GM23338 (cell line): ENCODE measurements at regions not wholly inside any gene's neighbourhood (a gene's known extent, or its start where the extent isn't known, plus 50 kb on each side); places are given as distances from the start of the nearest gene placed in this dataset.

ENCODE experiments used
- ATAC-seq: fragments of 200-7000 bp; cut with Tn5 transposase; 3 replicates; pipeline ENCODE4 v1.9.1; 2020
- DNase-seq: peaks from one replicate; pipeline ENCODE4 v3.0.0-alpha.2; 2015; ENCODE audit warnings: low spot score
- H2AFZ ChIP-seq: fragments of 200-600 bp; sonication (generic); 2 replicates; pipeline ENCODE4 v1.8.0; 2016; ENCODE audit warnings: antibody characterized with exemption, mild to moderate bottlenecking, moderate library complexity
- H3F3A ChIP-seq: fragments of 200-600 bp; sonication (generic); replicated peaks from 2 replicates; pipeline ENCODE4 v1.8.0; 2017; ENCODE audit warnings: antibody characterized with exemption, mixed run types, low read depth
- H3K27ac ChIP-seq: fragments of 200-600 bp; sonication (generic); 2 replicates; pipeline ENCODE4 v1.6.1; 2016; ENCODE audit warnings: low read depth
- H3K27me3 ChIP-seq: fragments of 200-600 bp; sonication (generic); 2 replicates; pipeline ENCODE4 v1.8.0; 2016; ENCODE audit warnings: mild to moderate bottlenecking, mixed run types, moderate library complexity; ENCODE audit not compliant: insufficient read depth
- H3K36me3 ChIP-seq: fragments of 200-600 bp; sonication (generic); 2 replicates; pipeline ENCODE4 v1.8.0; 2016; ENCODE audit warnings: mild to moderate bottlenecking; ENCODE audit not compliant: insufficient read depth
- H3K4me1 ChIP-seq: fragments of 200-600 bp; sonication (generic); 2 replicates; pipeline ENCODE4 v1.8.0; 2016; ENCODE audit warnings: mild to moderate bottlenecking, moderate library complexity; ENCODE audit not compliant: insufficient read depth
- H3K4me2 ChIP-seq: fragments of 200-600 bp; sonication (generic); 2 replicates; pipeline ENCODE4 v1.7.1; 2017; ENCODE audit warnings: mixed run types
- H3K4me3 ChIP-seq: fragments of 200-600 bp; sonication (generic); 2 replicates; pipeline ENCODE4 v1.6.1; 2016; ENCODE audit warnings: mixed run types
- H3K79me2 ChIP-seq: fragments of 200-600 bp; sonication (generic); replicated peaks from 2 replicates; pipeline ENCODE4 v1.8.0; 2017; ENCODE audit warnings: mild to moderate bottlenecking; ENCODE audit not compliant: insufficient read depth
- H3K9me2 ChIP-seq: fragments of 200-600 bp; sonication (generic); 2 replicates; pipeline ENCODE4 v1.8.0; 2017; ENCODE audit not compliant: insufficient read depth
- H4K20me1 ChIP-seq: fragments of 200-600 bp; sonication (generic); replicated peaks from 2 replicates; pipeline ENCODE4 v1.8.0; 2017; ENCODE audit warnings: mild to moderate bottlenecking; ENCODE audit not compliant: insufficient read depth
- H3K27ac Mint-ChIP-seq: 2 replicates; pipeline ENCODE4 v1.8.0; 2020; ENCODE audit warnings: inconsistent platforms, mild to moderate bottlenecking, moderate library complexity, mixed read lengths
- H3K27me3 Mint-ChIP-seq: 3 replicates; pipeline ENCODE4 v1.8.0; 2022; ENCODE audit warnings: low read depth, mild to moderate bottlenecking, moderate library complexity, mixed read lengths, inconsistent platforms; ENCODE audit not compliant: insufficient read depth, poor library complexity
- H3K36me3 Mint-ChIP-seq: 3 replicates; pipeline ENCODE4 v1.8.0; 2021; ENCODE audit warnings: low read depth, mild to moderate bottlenecking, inconsistent platforms, moderate library complexity, mixed read lengths
- H3K4me1 Mint-ChIP-seq: 3 replicates; pipeline ENCODE4 v1.8.0; 2020; ENCODE audit warnings: mild to moderate bottlenecking, inconsistent platforms, mixed read lengths
- H3K4me3 Mint-ChIP-seq: 3 replicates; pipeline ENCODE4 v1.8.0; 2021; ENCODE audit warnings: moderate library complexity, mild to moderate bottlenecking, inconsistent platforms, mixed read lengths
- H3K9me3 Mint-ChIP-seq: 3 replicates; pipeline ENCODE4 v1.8.0; 2020; ENCODE audit warnings: moderate library complexity, mild to moderate bottlenecking, inconsistent platforms, mixed read lengths
- EZH2phosphoT487 ChIP-seq: fragments of 200-600 bp; sonication (generic); IDR thresholded peaks from one replicate; pipeline ENCODE4 v1.8.1; 2018; ENCODE audit warnings: antibody characterized with exemption; ENCODE audit not compliant: unreplicated experiment
- JUNB ChIP-seq: IDR thresholded peaks from one replicate; pipeline ENCODE4 v1.6.1; 2016; ENCODE audit warnings: antibody characterized with exemption; ENCODE audit not compliant: unreplicated experiment
- POLR2AphosphoS5 ChIP-seq: IDR thresholded peaks from 2 replicates; pipeline ENCODE4 v1.6.1; 2016; ENCODE audit warnings: antibody characterized with exemption, low read depth
- STAT1 ChIP-seq: IDR thresholded peaks from one replicate; pipeline ENCODE4 v1.6.1; 2016; ENCODE audit warnings: antibody characterized with exemption; ENCODE audit not compliant: unreplicated experiment
- ZNF114 ChIP-seq: fragments of 250-450 bp; sonication (Bioruptor Pico); IDR thresholded peaks from 2 replicates; pipeline ENCODE4 v1.5.0; 2020; ENCODE audit warnings: mild to moderate bottlenecking, moderate library complexity
- ZNF331 ChIP-seq: fragments of 250-450 bp; sonication (Bioruptor Pico); IDR thresholded peaks from 2 replicates; pipeline ENCODE4 v1.5.0; 2020; ENCODE audit warnings: low read depth, mild to moderate bottlenecking, moderate library complexity
- TF ChIP-seq, protein P1 (sequence below): IDR thresholded peaks from one replicate; pipeline ENCODE4 v1.6.1; 2018; ENCODE audit warnings: antibody characterized with exemption; ENCODE audit not compliant: unreplicated experiment
- TF ChIP-seq, protein P2 (sequence below): fragments of 250-450 bp; sonication (Bioruptor Pico); IDR thresholded peaks from 2 replicates; pipeline ENCODE4 v1.5.0; 2020; ENCODE audit warnings: mild to moderate bottlenecking, moderate library complexity

DNA sequence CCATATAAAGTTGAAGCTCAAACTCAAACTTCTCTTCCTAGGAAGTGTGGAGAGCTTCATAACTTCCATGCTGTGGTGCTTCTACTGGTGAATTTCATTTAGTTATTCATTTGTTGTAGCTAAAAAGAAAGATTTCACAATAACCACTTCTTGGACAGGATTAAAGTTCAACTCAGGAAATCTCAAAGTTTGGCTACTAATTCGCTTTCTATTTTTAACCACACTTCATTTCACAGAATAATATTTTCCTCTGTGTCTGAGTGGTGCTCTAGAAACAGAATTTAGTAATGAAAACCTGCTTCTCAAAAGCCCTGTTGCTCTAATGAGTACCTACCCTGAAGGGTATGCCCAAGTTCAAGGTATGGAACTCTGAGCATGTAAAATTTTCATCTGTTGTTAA lies 73.9 kb downstream of the ACTBL2 start:
- DNase-seq (no peak), ATAC-seq (no peak)
- H3K4me1 ChIP-seq: no peaks in the 10 kb centered on the region
- Mint-ChIP-seq H3K4me3 (no peak overlapping the region), H3K9me3 (no peaks in the 10 kb centered on the region), H3K27ac (no peak overlapping the region), H3K27me3 (no peaks in the 10 kb centered on the region), H3K4me1 (no peaks in the 10 kb centered on the region), H3K36me3 (no peaks in the 10 kb centered on the region)
- H4K20me1 ChIP-seq: no peaks in the 10 kb centered on the region
- no peak overlapping the region for H3K27ac ChIP-seq
- H3K4me2 ChIP-seq: no peak overlapping the region
- TF ChIP-seq ZNF114 (CRISPR knock-in tag) (no peak), STAT1 (no peak), POLR2AphosphoS5 (no peak)
- TF ChIP-seq, protein P1, sequence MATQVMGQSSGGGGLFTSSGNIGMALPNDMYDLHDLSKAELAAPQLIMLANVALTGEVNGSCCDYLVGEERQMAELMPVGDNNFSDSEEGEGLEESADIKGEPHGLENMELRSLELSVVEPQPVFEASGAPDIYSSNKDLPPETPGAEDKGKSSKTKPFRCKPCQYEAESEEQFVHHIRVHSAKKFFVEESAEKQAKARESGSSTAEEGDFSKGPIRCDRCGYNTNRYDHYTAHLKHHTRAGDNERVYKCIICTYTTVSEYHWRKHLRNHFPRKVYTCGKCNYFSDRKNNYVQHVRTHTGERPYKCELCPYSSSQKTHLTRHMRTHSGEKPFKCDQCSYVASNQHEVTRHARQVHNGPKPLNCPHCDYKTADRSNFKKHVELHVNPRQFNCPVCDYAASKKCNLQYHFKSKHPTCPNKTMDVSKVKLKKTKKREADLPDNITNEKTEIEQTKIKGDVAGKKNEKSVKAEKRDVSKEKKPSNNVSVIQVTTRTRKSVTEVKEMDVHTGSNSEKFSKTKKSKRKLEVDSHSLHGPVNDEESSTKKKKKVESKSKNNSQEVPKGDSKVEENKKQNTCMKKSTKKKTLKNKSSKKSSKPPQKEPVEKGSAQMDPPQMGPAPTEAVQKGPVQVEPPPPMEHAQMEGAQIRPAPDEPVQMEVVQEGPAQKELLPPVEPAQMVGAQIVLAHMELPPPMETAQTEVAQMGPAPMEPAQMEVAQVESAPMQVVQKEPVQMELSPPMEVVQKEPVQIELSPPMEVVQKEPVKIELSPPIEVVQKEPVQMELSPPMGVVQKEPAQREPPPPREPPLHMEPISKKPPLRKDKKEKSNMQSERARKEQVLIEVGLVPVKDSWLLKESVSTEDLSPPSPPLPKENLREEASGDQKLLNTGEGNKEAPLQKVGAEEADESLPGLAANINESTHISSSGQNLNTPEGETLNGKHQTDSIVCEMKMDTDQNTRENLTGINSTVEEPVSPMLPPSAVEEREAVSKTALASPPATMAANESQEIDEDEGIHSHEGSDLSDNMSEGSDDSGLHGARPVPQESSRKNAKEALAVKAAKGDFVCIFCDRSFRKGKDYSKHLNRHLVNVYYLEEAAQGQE: no peak
- no peaks in the 10 kb centered on the region for H3F3A ChIP-seq
- no peaks in the 10 kb centered on the region for H3K79me2 ChIP-seq
- H3K27me3 ChIP-seq: no peaks in the 10 kb centered on the region
- peaks cover 10% of the 10 kb centered on the region; the same call in 1 of the 2 replicates for H3K9me2 ChIP-seq
- H2AFZ ChIP-seq: no peak overlapping the region
- no peak overlapping the region for H3K4me3 ChIP-seq
- H3K36me3 ChIP-seq: no peaks in the 10 kb centered on the region

DNA sequence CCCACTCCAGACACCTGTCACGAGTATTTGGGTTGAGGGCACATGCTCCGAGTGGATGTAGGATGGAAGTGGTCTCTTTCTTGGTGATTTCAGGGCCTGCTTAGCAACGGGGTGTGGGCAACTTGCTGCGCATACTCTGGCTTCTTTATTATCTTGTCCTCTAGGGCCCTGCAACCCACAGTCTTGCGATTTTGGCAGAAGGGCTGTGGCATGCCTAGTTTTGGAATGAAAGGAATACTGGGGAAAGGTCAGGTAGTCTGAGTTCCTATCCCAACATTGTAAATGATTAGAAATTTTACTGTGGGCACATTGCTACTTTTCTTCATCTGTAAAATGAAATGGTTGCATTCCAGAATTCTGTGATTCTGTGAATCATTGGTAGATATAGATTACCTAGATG lies 74.3 kb downstream of the ACTBL2 start:
- Histone ChIP-seq H3K4me1 (no peaks in the 10 kb centered on the region), H4K20me1 (no peaks in the 10 kb centered on the region), H2AFZ (no peak overlapping the region), H3K4me3 (no peak overlapping the region), H3K4me2 (no peak overlapping the region), H3K27ac (no peak overlapping the region), H3K36me3 (no peaks in the 10 kb centered on the region), H3F3A (no peaks in the 10 kb centered on the region), H3K27me3 (no peaks in the 10 kb centered on the region), H3K9me2 (peaks cover 10% of the 10 kb centered on the region; the same call in 1 of the 2 replicates), H3K79me2 (no peaks in the 10 kb centered on the region)
- Mint-ChIP-seq H3K27me3 (no peaks in the 10 kb centered on the region), H3K4me1 (no peaks in the 10 kb centered on the region), H3K27ac (no peak overlapping the region), H3K36me3 (no peaks in the 10 kb centered on the region), H3K9me3 (no peaks in the 10 kb centered on the region), H3K4me3 (no peak overlapping the region)
- DNase-seq: no peak
- no peak for ATAC-seq
- TF ChIP-seq, protein P2, sequence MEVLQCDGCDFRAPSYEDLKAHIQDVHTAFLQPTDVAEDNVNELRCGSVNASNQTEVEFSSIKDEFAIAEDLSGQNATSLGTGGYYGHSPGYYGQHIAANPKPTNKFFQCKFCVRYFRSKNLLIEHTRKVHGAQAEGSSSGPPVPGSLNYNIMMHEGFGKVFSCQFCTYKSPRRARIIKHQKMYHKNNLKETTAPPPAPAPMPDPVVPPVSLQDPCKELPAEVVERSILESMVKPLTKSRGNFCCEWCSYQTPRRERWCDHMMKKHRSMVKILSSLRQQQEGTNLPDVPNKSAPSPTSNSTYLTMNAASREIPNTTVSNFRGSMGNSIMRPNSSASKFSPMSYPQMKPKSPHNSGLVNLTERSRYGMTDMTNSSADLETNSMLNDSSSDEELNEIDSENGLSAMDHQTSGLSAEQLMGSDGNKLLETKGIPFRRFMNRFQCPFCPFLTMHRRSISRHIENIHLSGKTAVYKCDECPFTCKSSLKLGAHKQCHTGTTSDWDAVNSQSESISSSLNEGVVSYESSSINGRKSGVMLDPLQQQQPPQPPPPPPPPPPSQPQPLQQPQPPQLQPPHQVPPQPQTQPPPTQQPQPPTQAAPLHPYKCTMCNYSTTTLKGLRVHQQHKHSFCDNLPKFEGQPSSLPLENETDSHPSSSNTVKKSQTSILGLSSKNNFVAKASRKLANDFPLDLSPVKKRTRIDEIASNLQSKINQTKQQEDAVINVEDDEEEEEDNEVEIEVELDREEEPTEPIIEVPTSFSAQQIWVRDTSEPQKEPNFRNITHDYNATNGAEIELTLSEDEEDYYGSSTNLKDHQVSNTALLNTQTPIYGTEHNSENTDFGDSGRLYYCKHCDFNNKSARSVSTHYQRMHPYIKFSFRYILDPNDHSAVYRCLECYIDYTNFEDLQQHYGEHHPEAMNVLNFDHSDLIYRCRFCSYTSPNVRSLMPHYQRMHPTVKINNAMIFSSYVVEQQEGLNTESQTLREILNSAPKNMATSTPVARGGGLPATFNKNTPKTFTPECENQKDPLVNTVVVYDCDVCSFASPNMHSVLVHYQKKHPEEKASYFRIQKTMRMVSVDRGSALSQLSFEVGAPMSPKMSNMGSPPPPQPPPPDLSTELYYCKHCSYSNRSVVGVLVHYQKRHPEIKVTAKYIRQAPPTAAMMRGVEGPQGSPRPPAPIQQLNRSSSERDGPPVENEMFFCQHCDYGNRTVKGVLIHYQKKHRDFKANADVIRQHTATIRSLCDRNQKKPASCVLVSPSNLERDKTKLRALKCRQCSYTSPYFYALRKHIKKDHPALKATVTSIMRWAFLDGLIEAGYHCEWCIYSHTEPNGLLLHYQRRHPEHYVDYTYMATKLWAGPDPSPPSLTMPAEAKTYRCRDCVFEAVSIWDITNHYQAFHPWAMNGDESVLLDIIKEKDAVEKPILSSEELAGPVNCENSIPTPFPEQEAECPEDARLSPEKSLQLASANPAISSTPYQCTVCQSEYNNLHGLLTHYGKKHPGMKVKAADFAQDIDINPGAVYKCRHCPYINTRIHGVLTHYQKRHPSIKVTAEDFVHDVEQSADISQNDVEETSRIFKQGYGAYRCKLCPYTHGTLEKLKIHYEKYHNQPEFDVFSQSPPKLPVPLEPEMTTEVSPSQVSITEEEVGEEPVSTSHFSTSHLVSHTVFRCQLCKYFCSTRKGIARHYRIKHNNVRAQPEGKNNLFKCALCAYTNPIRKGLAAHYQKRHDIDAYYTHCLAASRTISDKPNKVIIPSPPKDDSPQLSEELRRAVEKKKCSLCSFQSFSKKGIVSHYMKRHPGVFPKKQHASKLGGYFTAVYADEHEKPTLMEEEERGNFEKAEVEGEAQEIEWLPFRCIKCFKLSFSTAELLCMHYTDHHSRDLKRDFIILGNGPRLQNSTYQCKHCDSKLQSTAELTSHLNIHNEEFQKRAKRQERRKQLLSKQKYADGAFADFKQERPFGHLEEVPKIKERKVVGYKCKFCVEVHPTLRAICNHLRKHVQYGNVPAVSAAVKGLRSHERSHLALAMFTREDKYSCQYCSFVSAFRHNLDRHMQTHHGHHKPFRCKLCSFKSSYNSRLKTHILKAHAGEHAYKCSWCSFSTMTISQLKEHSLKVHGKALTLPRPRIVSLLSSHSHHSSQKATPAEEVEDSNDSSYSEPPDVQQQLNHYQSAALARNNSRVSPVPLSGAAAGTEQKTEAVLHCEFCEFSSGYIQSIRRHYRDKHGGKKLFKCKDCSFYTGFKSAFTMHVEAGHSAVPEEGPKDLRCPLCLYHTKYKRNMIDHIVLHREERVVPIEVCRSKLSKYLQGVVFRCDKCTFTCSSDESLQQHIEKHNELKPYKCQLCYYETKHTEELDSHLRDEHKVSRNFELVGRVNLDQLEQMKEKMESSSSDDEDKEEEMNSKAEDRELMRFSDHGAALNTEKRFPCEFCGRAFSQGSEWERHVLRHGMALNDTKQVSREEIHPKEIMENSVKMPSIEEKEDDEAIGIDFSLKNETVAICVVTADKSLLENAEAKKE: no peak
- TF ChIP-seq, protein P1: no peak
- no peak for TF ChIP-seq JUNB
- TF ChIP-seq ZNF331: no peak
- no peak for TF ChIP-seq EZH2phosphoT487
- no peak for TF ChIP-seq ZNF114 (CRISPR knock-in tag)
